ENCODE measurements at regions not wholly inside any gene's neighbourhood (a gene's known extent, or its start where the extent isn't known, plus 50 kb on each side); places are given as distances from the start of the nearest gene placed in this dataset.

GRCh38 chr1:14180738-14181137 is 417.7 kb upstream of the KAZN start:
- Histone ChIP-seq H3K27me3 (ENCODE audit: control insufficient read depth in 1 of 2, insufficient read depth in 2 of 2, low read length in 2 of 2) (no peaks in the 10 kb centered on the region), H3K9ac (ENCODE audit: low read length) (no peak overlapping the region), H3K9me3 (ENCODE audit: low read length) (no peaks in the 10 kb centered on the region), H3K27ac (ENCODE audit: low read depth, low read length) (no peak overlapping the region), H3K4me1 (ENCODE audit: insufficient read depth, low read length) (no peaks in the 10 kb centered on the region), H3K36me3 (ENCODE audit: insufficient read depth, low read length) (no peaks in the 10 kb centered on the region), H3K4me3 (ENCODE audit: low read depth in 1 of 2, low read length in 2 of 2) (no peak overlapping the region)

GRCh38 chr1:14181191-14181795 is 417.2 kb upstream of the KAZN start:
- no peaks in the 10 kb centered on the region for H3K9me3 ChIP-seq (ENCODE audit: low read length)
- no peaks in the 10 kb centered on the region for H3K27me3 ChIP-seq (ENCODE audit: control insufficient read depth in 1 of 2, insufficient read depth in 2 of 2, low read length in 2 of 2)
- no peak overlapping the region for H3K9ac ChIP-seq (ENCODE audit: low read length)
- no peak overlapping the region for H3K27ac ChIP-seq (ENCODE audit: low read depth, low read length)
- H3K4me1 ChIP-seq (ENCODE audit: insufficient read depth, low read length): no peaks in the 10 kb centered on the region
- H3K36me3 ChIP-seq (ENCODE audit: insufficient read depth, low read length): no peaks in the 10 kb centered on the region
- H3K4me3 ChIP-seq (ENCODE audit: low read depth in 1 of 2, low read length in 2 of 2): no peak overlapping the region

- no peaks in the 10 kb centered on the region for H3K36me3 ChIP-seq (ENCODE audit: insufficient read depth, low read length)
- H3K9me3 ChIP-seq (ENCODE audit: low read length): no peaks in the 10 kb centered on the region
- H3K27ac ChIP-seq (ENCODE audit: low read depth, low read length): no peak overlapping the region
- no peaks in the 10 kb centered on the region for H3K4me1 ChIP-seq (ENCODE audit: insufficient read depth, low read length)
- no peak overlapping the region for H3K9ac ChIP-seq (ENCODE audit: low read length)
- no peak overlapping the region for H3K4me3 ChIP-seq (ENCODE audit: low read depth in 1 of 2, low read length in 2 of 2)
- H3K27me3 ChIP-seq (ENCODE audit: control insufficient read depth in 1 of 2, insufficient read depth in 2 of 2, low read length in 2 of 2): no peaks in the 10 kb centered on the region
These were observed 415.6 kb upstream of the KAZN start for GRCh38 chr1:14182856-14183255.

- Histone ChIP-seq H3K36me3 (ENCODE audit: insufficient read depth, low read length) (no peaks in the 10 kb centered on the region), H3K4me3 (ENCODE audit: low read depth in 1 of 2, low read length in 2 of 2) (no peak overlapping the region), H3K9me3 (ENCODE audit: low read length) (no peaks in the 10 kb centered on the region), H3K27me3 (ENCODE audit: control insufficient read depth in 1 of 2, insufficient read depth in 2 of 2, low read length in 2 of 2) (no peaks in the 10 kb centered on the region), H3K27ac (ENCODE audit: low read depth, low read length) (no peak overlapping the region), H3K4me1 (ENCODE audit: insufficient read depth, low read length) (no peaks in the 10 kb centered on the region), H3K9ac (ENCODE audit: low read length) (no peak overlapping the region)
These were observed 415.2 kb upstream of the KAZN start for GRCh38 chr1:14183329-14183728.

GRCh38 chr1:14184454-14184853 is 414.0 kb upstream of the KAZN start:
- H3K4me1 ChIP-seq (ENCODE audit: insufficient read depth, low read length): no peaks in the 10 kb centered on the region
- no peaks in the 10 kb centered on the region for H3K27me3 ChIP-seq (ENCODE audit: control insufficient read depth in 1 of 2, insufficient read depth in 2 of 2, low read length in 2 of 2)
- no peak overlapping the region for H3K9ac ChIP-seq (ENCODE audit: low read length)
- no peaks in the 10 kb centered on the region for H3K36me3 ChIP-seq (ENCODE audit: insufficient read depth, low read length)
- H3K27ac ChIP-seq (ENCODE audit: low read depth, low read length): no peak overlapping the region
- H3K9me3 ChIP-seq (ENCODE audit: low read length): no peaks in the 10 kb centered on the region
- H3K4me3 ChIP-seq (ENCODE audit: low read depth in 1 of 2, low read length in 2 of 2): no peak overlapping the region

GRCh38 chr1:14189381-14189780 is 409.1 kb upstream of the KAZN start:
- H3K27me3 ChIP-seq (ENCODE audit: control insufficient read depth in 1 of 2, insufficient read depth in 2 of 2, low read length in 2 of 2): no peaks in the 10 kb centered on the region
- no peak overlapping the region for H3K4me3 ChIP-seq (ENCODE audit: low read depth in 1 of 2, low read length in 2 of 2)
- no peaks in the 10 kb centered on the region for H3K9me3 ChIP-seq (ENCODE audit: low read length)
- H3K9ac ChIP-seq (ENCODE audit: low read length): no peak overlapping the region
- no peaks in the 10 kb centered on the region for H3K4me1 ChIP-seq (ENCODE audit: insufficient read depth, low read length)
- H3K27ac ChIP-seq (ENCODE audit: low read depth, low read length): no peak overlapping the region
- H3K36me3 ChIP-seq (ENCODE audit: insufficient read depth, low read length): no peaks in the 10 kb centered on the region

GRCh38 chr1:14190508-14190907 is 408.0 kb upstream of the KAZN start:
- no peaks in the 10 kb centered on the region for H3K36me3 ChIP-seq (ENCODE audit: insufficient read depth, low read length)
- no peaks in the 10 kb centered on the region for H3K27me3 ChIP-seq (ENCODE audit: control insufficient read depth in 1 of 2, insufficient read depth in 2 of 2, low read length in 2 of 2)
- H3K9ac ChIP-seq (ENCODE audit: low read length): no peak overlapping the region
- no peak overlapping the region for H3K27ac ChIP-seq (ENCODE audit: low read depth, low read length)
- H3K4me3 ChIP-seq (ENCODE audit: low read depth in 1 of 2, low read length in 2 of 2): no peak overlapping the region
- H3K9me3 ChIP-seq (ENCODE audit: low read length): no peaks in the 10 kb centered on the region
- no peaks in the 10 kb centered on the region for H3K4me1 ChIP-seq (ENCODE audit: insufficient read depth, low read length)

GRCh38 chr1:14194511-14194910 is 404.0 kb upstream of the KAZN start:
- H3K9ac ChIP-seq (ENCODE audit: low read length): no peak overlapping the region

GRCh38 chr1:14205066-14205465 is 393.4 kb upstream of the KAZN start:
- H3K36me3 ChIP-seq (ENCODE audit: insufficient read depth, low read length): no peaks in the 10 kb centered on the region
- no peaks in the 10 kb centered on the region for H3K9me3 ChIP-seq (ENCODE audit: low read length)
- no peak overlapping the region for H3K27ac ChIP-seq (ENCODE audit: low read depth, low read length)
- no peak overlapping the region for H3K4me3 ChIP-seq (ENCODE audit: low read depth in 1 of 2, low read length in 2 of 2)
- no peaks in the 10 kb centered on the region for H3K4me1 ChIP-seq (ENCODE audit: insufficient read depth, low read length)
- no peak overlapping the region for H3K9ac ChIP-seq (ENCODE audit: low read length)
- no peaks in the 10 kb centered on the region for H3K27me3 ChIP-seq (ENCODE audit: control insufficient read depth in 1 of 2, insufficient read depth in 2 of 2, low read length in 2 of 2)

More at GRCh38 chr1:14194511-14194910, 404.0 kb upstream of the KAZN start:
- Histone ChIP-seq H3K27ac (ENCODE audit: low read depth, low read length) (no peak overlapping the region), H3K4me1 (ENCODE audit: insufficient read depth, low read length) (no peaks in the 10 kb centered on the region), H3K27me3 (ENCODE audit: control insufficient read depth in 1 of 2, insufficient read depth in 2 of 2, low read length in 2 of 2) (no peaks in the 10 kb centered on the region), H3K9me3 (ENCODE audit: low read length) (no peaks in the 10 kb centered on the region), H3K36me3 (ENCODE audit: insufficient read depth, low read length) (no peaks in the 10 kb centered on the region), H3K4me3 (ENCODE audit: low read depth in 1 of 2, low read length in 2 of 2) (no peak overlapping the region)

GRCh38 chr1:14215151-14215550 is 383.3 kb upstream of the KAZN start:
- Histone ChIP-seq H3K9me3 (ENCODE audit: low read length) (no peaks in the 10 kb centered on the region), H3K4me3 (ENCODE audit: low read depth in 1 of 2, low read length in 2 of 2) (no peak overlapping the region), H3K27me3 (ENCODE audit: control insufficient read depth in 1 of 2, insufficient read depth in 2 of 2, low read length in 2 of 2) (no peaks in the 10 kb centered on the region), H3K36me3 (ENCODE audit: insufficient read depth, low read length) (no peaks in the 10 kb centered on the region), H3K27ac (ENCODE audit: low read depth, low read length) (no peak overlapping the region), H3K4me1 (ENCODE audit: insufficient read depth, low read length) (no peaks in the 10 kb centered on the region), H3K9ac (ENCODE audit: low read length) (no peak overlapping the region)

GRCh38 chr1:14217384-14217783 is 381.1 kb upstream of the KAZN start:
- no peak overlapping the region for H3K27ac ChIP-seq (ENCODE audit: low read depth, low read length)
- no peaks in the 10 kb centered on the region for H3K36me3 ChIP-seq (ENCODE audit: insufficient read depth, low read length)
- no peaks in the 10 kb centered on the region for H3K9me3 ChIP-seq (ENCODE audit: low read length)
- no peak overlapping the region for H3K9ac ChIP-seq (ENCODE audit: low read length)
- no peaks in the 10 kb centered on the region for H3K27me3 ChIP-seq (ENCODE audit: control insufficient read depth in 1 of 2, insufficient read depth in 2 of 2, low read length in 2 of 2)
- no peak overlapping the region for H3K4me3 ChIP-seq (ENCODE audit: low read depth in 1 of 2, low read length in 2 of 2)
- no peaks in the 10 kb centered on the region for H3K4me1 ChIP-seq (ENCODE audit: insufficient read depth, low read length)

GRCh38 chr1:14220324-14220723 is 378.2 kb upstream of the KAZN start:
- H3K36me3 ChIP-seq (ENCODE audit: insufficient read depth, low read length): no peaks in the 10 kb centered on the region
- no peak overlapping the region for H3K9ac ChIP-seq (ENCODE audit: low read length)
- no peaks in the 10 kb centered on the region for H3K4me1 ChIP-seq (ENCODE audit: insufficient read depth, low read length)
- no peaks in the 10 kb centered on the region for H3K9me3 ChIP-seq (ENCODE audit: low read length)
- H3K27me3 ChIP-seq (ENCODE audit: control insufficient read depth in 1 of 2, insufficient read depth in 2 of 2, low read length in 2 of 2): no peaks in the 10 kb centered on the region
- no peak overlapping the region for H3K4me3 ChIP-seq (ENCODE audit: low read depth in 1 of 2, low read length in 2 of 2)
- H3K27ac ChIP-seq (ENCODE audit: low read depth, low read length): no peak overlapping the region
